MCF 10A (cell line): ENCODE measurements at regions not wholly inside any gene's neighbourhood (a gene's known extent, or its start where the extent isn't known, plus 50 kb on each side); places are given as distances from the start of the nearest gene placed in this dataset.

Experiments used
- BruUV-seq: library from RNA; stranded (reverse); fragments of 400-500 nt; replicated peaks from 2 replicates; lab custom pipeline; 2021; lab: Mats Ljungman, UMichigan
- CTCF ChIA-PET: fragments of 300-600 bp; sonication (Branson Sonifier 250); formaldehyde crosslinking; extraction: SDS; loops from one replicate; lab custom pipeline; 2021; ENCODE audit warnings: antibody characterized with exemption, inconsistent platforms; lab: Yijun Ruan, JAX
- POLR2A ChIA-PET: fragments of 300-600, 350-650 bp; sonication (Branson Sonifier 250); formaldehyde crosslinking; extraction: SDS; loops from one replicate; lab custom pipeline; 2020; ENCODE audit warnings: antibody characterized with exemption, inconsistent platforms; lab: Yijun Ruan, JAX
- DNase-seq: peaks from one replicate; pipeline ENCODE4 v3.0.0-alpha.2; 2018; ENCODE audit not compliant: unreplicated experiment
- H3K27ac Mint-ChIP-seq: one replicate; pipeline ENCODE4 v1.8.0; 2022; ENCODE audit warnings: mild to moderate bottlenecking, low read depth, mixed read lengths; ENCODE audit not compliant: unreplicated experiment
- H3K27me3 Mint-ChIP-seq: one replicate; pipeline ENCODE4 v1.8.0; 2022; ENCODE audit warnings: mixed read lengths; ENCODE audit not compliant: insufficient read depth, unreplicated experiment
- H3K36me3 Mint-ChIP-seq: one replicate; pipeline ENCODE4 v1.8.0; 2022; ENCODE audit warnings: mild to moderate bottlenecking, moderate library complexity, mixed read lengths; ENCODE audit not compliant: insufficient read depth, unreplicated experiment
- H3K4me1 Mint-ChIP-seq: one replicate; pipeline ENCODE4 v1.8.0; 2022; ENCODE audit warnings: mixed read lengths; ENCODE audit not compliant: insufficient read depth, unreplicated experiment
- H3K4me3 Mint-ChIP-seq: one replicate; pipeline ENCODE4 v1.8.0; 2022; ENCODE audit warnings: mild to moderate bottlenecking, moderate library complexity, mixed read lengths; ENCODE audit not compliant: unreplicated experiment
- H3K9me3 Mint-ChIP-seq: one replicate; pipeline ENCODE4 v1.8.0; 2022; ENCODE audit warnings: mixed read lengths; ENCODE audit not compliant: unreplicated experiment
- intact Hi-C: fragments of 100-400 bp; cut with micrococcal nuclease; formaldehyde crosslinking; loops from 2 replicates; pipeline ENCODE4 v1.14.1; 2022
- TF ChIP-seq, protein P1 (sequence below): fragments of 200-600 bp; IDR thresholded peaks from one replicate; pipeline ENCODE4 v1.8.0; 2022; ENCODE audit warnings: antibody characterized with exemption, mild to moderate bottlenecking; ENCODE audit not compliant: unreplicated experiment

DNA sequence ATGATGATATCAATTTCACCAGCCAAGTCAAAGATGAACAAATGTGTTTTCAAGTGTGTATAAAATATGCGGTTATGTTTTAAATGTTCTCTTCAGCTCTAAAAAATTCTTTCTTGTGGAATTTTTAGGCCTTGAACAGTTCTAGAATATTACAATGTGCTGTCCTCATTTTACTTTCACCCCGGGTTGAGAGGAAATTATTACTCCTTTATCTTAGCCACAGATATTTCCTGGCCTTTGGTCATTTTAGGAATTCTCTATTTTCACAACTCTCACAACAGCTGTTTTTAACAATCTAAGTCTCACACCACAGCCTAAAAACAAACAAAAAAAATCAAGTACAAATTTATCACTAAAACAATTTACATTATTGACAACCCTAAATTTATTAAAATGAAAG is 112.2 kb upstream of the HGF start:
- intact Hi-C loops, result no loop called here
- BruUV-seq, result no TSS peak
- H3K36me3 Mint-ChIP-seq, result no peaks in the 10 kb centered on the region
- peaks cover 68% of the 10 kb centered on the region for H3K27me3 Mint-ChIP-seq
- no peaks in the 10 kb centered on the region for H3K9me3 Mint-ChIP-seq
- H3K4me3 Mint-ChIP-seq, result no peak overlapping the region
- ChIA-PET POLR2A (no interaction called here), CTCF (interaction anchor here (0.6 kb wide), 1 partner anchor 371 kb away, joined by 3 read pairs; no protein-coding TSS in a partner anchor)
- no peak overlapping the region for H3K27ac Mint-ChIP-seq
- TF ChIP-seq, protein P1, sequence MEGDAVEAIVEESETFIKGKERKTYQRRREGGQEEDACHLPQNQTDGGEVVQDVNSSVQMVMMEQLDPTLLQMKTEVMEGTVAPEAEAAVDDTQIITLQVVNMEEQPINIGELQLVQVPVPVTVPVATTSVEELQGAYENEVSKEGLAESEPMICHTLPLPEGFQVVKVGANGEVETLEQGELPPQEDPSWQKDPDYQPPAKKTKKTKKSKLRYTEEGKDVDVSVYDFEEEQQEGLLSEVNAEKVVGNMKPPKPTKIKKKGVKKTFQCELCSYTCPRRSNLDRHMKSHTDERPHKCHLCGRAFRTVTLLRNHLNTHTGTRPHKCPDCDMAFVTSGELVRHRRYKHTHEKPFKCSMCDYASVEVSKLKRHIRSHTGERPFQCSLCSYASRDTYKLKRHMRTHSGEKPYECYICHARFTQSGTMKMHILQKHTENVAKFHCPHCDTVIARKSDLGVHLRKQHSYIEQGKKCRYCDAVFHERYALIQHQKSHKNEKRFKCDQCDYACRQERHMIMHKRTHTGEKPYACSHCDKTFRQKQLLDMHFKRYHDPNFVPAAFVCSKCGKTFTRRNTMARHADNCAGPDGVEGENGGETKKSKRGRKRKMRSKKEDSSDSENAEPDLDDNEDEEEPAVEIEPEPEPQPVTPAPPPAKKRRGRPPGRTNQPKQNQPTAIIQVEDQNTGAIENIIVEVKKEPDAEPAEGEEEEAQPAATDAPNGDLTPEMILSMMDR, result no peak
- no peaks in the 10 kb centered on the region for H3K4me1 Mint-ChIP-seq
- no peak for DNase-seq

DNA sequence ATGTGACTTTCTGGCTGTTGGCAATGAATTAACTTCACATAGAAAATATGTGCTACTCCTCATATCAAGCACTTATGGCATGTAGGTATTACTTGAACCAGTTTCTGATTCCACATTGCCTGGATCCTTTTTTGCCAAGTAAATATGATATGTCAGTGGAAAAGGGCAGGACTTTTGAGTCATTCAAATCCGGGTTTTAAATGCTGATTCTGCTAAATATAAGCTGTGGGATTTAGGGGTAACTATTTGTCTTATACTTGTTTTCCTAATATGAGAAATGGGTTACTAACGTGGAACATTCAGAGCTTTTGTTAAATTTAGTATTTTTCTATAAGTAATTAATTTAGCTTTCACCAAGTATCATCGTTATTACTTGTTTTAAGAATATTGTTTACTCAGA is 108.0 kb upstream of the HGF start:
- POLR2A ChIA-PET, result no interaction called here

DNA sequence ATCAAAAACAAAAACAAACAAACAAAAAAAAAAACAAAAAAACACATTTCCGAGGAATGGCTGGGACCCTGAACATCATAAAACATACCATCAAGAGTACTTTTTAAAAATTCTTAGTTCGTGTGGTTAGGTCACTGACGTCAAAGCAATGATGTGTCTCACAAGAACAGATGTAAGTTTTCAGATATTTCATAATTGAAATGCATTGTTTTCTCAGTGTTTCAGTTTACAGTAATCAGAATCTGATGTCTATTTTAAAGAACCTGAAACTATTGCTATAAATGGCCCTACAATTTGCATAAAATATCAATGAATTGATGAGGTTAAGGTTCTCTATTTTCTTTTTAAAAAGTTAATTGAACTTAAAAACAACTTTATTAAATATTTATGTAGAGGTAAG is 103.7 kb upstream of the HGF start:
- Mint-ChIP-seq H3K27ac (no peak overlapping the region), H3K4me1 (no peaks in the 10 kb centered on the region), H3K4me3 (no peak overlapping the region), H3K9me3 (no peaks in the 10 kb centered on the region), H3K27me3 (peaks cover 64% of the 10 kb centered on the region), H3K36me3 (no peaks in the 10 kb centered on the region)
- DNase-seq, result no peak
- BruUV-seq, result no TSS peak
- CTCF ChIA-PET, result no interaction called here
- intact Hi-C loops, result no loop called here
- POLR2A ChIA-PET, result no interaction called here
- TF ChIP-seq, protein P1, result no peak

More for the DNA sequence above, 108.0 kb upstream of the HGF start:
- H3K9me3 Mint-ChIP-seq, result no peaks in the 10 kb centered on the region
- no TSS peak for BruUV-seq
- DNase-seq, result no peak
- H3K4me3 Mint-ChIP-seq, result no peak overlapping the region
- TF ChIP-seq, protein P1, result no peak
- H3K4me1 Mint-ChIP-seq, result no peaks in the 10 kb centered on the region
- no peak overlapping the region for H3K27ac Mint-ChIP-seq
- peaks cover 54% of the 10 kb centered on the region for H3K27me3 Mint-ChIP-seq
- CTCF ChIA-PET, result no interaction called here
- intact Hi-C loops, result no loop called here
- H3K36me3 Mint-ChIP-seq, result no peaks in the 10 kb centered on the region

DNA sequence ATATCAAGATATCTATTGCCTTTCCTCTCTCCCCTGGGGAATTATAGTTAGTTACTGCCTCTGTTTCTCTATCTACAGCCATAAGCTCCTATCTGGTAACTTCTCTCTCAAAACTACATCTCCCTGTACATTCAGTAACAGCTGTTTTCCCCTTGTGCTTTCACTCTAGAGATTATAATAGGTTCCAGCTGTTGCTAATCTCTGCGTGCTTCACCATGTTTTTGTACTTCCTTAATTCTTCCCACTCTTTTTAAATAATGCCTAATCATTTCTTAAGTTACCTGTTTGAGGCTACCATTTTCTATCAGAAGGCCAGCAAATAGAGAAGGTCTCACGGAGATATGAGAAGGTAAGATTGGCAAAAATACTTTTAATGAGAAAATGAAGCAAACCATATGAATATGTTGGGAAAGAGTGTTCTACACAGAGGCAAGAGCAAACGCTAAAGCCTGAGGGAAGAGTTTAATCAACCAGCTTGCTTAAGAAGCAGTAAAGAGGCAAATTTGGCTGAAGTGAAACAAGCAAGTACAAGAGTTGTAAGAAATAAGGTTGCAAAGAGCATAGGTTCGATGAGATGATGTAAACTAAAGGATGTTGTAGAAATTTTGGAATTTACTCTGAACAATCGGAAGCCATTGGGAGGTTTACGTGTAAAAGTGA is 101.9 kb upstream of the HGF start:
- H3K4me3 Mint-ChIP-seq, result no peak overlapping the region
- ChIA-PET POLR2A (no interaction called here), CTCF (no interaction called here)
- H3K9me3 Mint-ChIP-seq, result no peaks in the 10 kb centered on the region
- H3K36me3 Mint-ChIP-seq, result no peaks in the 10 kb centered on the region
- H3K4me1 Mint-ChIP-seq, result no peaks in the 10 kb centered on the region
- TF ChIP-seq, protein P1, result no peak
- no peak overlapping the region for H3K27ac Mint-ChIP-seq
- BruUV-seq, result no TSS peak
- intact Hi-C loops, result no loop called here
- no peak for DNase-seq
- peaks cover 52% of the 10 kb centered on the region for H3K27me3 Mint-ChIP-seq
